Panc1 (cell line): ENCODE measurements at regions not wholly inside any gene's neighbourhood (a gene's known extent, or its start where the extent isn't known, plus 50 kb on each side); places are given as distances from the start of the nearest gene placed in this dataset.

Experiments
- ATAC-seq: fragments of 200-7000 bp; cut with Tn5 transposase; 2 replicates; pipeline ENCODE4 v1.9.1; 2020; ENCODE audit warnings: mild to moderate bottlenecking, moderate library complexity
- BruUV-seq: library from RNA; stranded (reverse); fragments of 400-500 nt; replicated peaks from 2 replicates; lab custom pipeline; 2021; lab: Mats Ljungman, UMichigan
- CTCF ChIA-PET: fragments of 300-600 bp; sonication (Branson Sonifier 250); formaldehyde crosslinking; loops from one replicate; lab custom pipeline; 2022; ENCODE audit warnings: antibody characterized with exemption; lab: Charles Lee
- POLR2A ChIA-PET: fragments of 300-600 bp; sonication (Branson Sonifier 250); formaldehyde crosslinking; loops from one replicate; lab custom pipeline; 2022; ENCODE audit warnings: antibody characterized with exemption; lab: Charles Lee
- DNase-seq: peaks from one replicate; pipeline ENCODE4 v3.0.0-alpha.2; 2010; ENCODE audit warnings: low read depth, low spot score
- H3K27ac ChIP-seq: 2 replicates; pipeline ENCODE4 v1.5.1; 2011; ENCODE audit warnings: mild to moderate bottlenecking, low read length, inconsistent platforms
- H3K27me3 ChIP-seq: fragments of 200-500 bp; sonication (Bioruptor generic); 2 replicates; pipeline ENCODE4 v1.6.0; 2014; ENCODE audit warnings: low read length, inconsistent platforms; ENCODE audit not compliant: control insufficient read depth, insufficient read depth
- H3K36me3 ChIP-seq: fragments of 200-500 bp; sonication (Bioruptor generic); 2 replicates; pipeline ENCODE4 v1.5.1; 2014; ENCODE audit warnings: inconsistent platforms, mild to moderate bottlenecking, low read length, moderate library complexity; ENCODE audit not compliant: control insufficient read depth, insufficient read depth
- H3K4me1 ChIP-seq: 2 replicates; pipeline ENCODE4 v1.5.1; 2011; ENCODE audit warnings: inconsistent platforms, mild to moderate bottlenecking, low read length, moderate library complexity; ENCODE audit not compliant: control insufficient read depth, insufficient read depth
- H3K4me3 ChIP-seq, 2 experiments: 2 replicates each; pipeline ENCODE4 v1.5.1; 2011 to 2012; ENCODE audit warnings: low read depth in 2 of 2, low read length in 2 of 2, mild to moderate bottlenecking in 2 of 2, inconsistent platforms in 1 of 2, moderate library complexity in 1 of 2
- H3K9me3 ChIP-seq: fragments of 200-500 bp; sonication (Bioruptor generic); 2 replicates; pipeline ENCODE4 v1.5.1; 2014; ENCODE audit warnings: low read depth, mild to moderate bottlenecking, inconsistent platforms, low read length, moderate library complexity; ENCODE audit not compliant: control insufficient read depth, insufficient read depth
- POLR2AphosphoS5 ChIP-seq: IDR thresholded peaks from 2 replicates; pipeline ENCODE4 v1.6.1; 2012; ENCODE audit warnings: mild to moderate bottlenecking, low read depth, low read length, moderate library complexity
- SIN3A ChIP-seq: IDR thresholded peaks from 2 replicates; pipeline ENCODE4 v1.6.1; 2012; ENCODE audit warnings: low read depth, mild to moderate bottlenecking, low read length, moderate library complexity, borderline replicate concordance; ENCODE audit not compliant: insufficient read depth
- TCF7L2 ChIP-seq: IDR thresholded peaks from 2 replicates; pipeline ENCODE4 v1.6.1; 2011; ENCODE audit warnings: mild to moderate bottlenecking, low read depth, low read length, inconsistent platforms
- in situ Hi-C: cut with HindIII; loops from 2 replicates; pipeline ENCODE4 v1.10.0; 2016; ENCODE audit warnings: low sequenced_read_pairs, low pct_unique_long_range_greater_than_20kb
- intact Hi-C: fragments of 100-400 bp; cut with micrococcal nuclease; formaldehyde crosslinking; loops from one replicate; pipeline ENCODE4 v1.10.0; 2022; ENCODE audit not compliant: unreplicated experiment
- TF ChIP-seq, protein P1 (sequence below), 2 experiments: IDR thresholded peaks; 2 replicates each; pipeline ENCODE4 v1.6.1; 2011 to 2012; ENCODE audit warnings: low read depth in 2 of 2, control low read depth in 1 of 2, low read length in 1 of 2, mild to moderate bottlenecking in 1 of 2, moderate library complexity in 1 of 2; ENCODE audit not compliant: insufficient read depth in 1 of 2
- TF ChIP-seq, protein P2 (sequence below): fragments of 450-650 bp; IDR thresholded peaks from 2 replicates; pipeline ENCODE4 v1.5.1; 2017; ENCODE audit warnings: mild to moderate bottlenecking

DNA sequence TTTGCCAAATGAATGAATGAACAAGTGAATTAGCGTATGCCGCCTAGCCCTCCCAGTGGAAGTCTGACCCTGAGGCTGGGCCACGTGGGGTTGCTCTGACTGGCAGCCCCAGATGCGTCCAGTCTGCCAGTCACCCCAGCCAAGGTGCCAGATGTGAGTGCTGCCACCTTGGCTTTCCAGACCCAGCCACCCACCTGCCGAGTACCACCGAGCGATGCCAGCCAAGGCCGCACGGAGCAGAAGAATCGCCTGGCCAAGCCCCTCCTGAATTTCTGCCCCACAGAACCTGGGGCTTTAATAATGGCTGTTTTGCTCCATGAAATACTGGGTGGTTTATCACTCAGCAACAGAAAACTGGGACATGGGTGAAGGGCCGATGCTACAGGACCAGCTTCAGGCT is 59.3 kb downstream of the ADRA2C start:
- Histone ChIP-seq H3K36me3 (no peaks in the 10 kb centered on the region), H3K4me3 (no peak overlapping the region), H3K9me3 (no peaks in the 10 kb centered on the region), H3K27ac (no peak overlapping the region), H3K27me3 (no peaks in the 10 kb centered on the region), H3K4me1 (peaks cover 5% of the 10 kb centered on the region)
- POLR2A ChIA-PET = no interaction called here
- intact Hi-C loops (no loop called here), in situ Hi-C loops (no loop called here)
- DNase-seq (no peak), ATAC-seq (no peak)
- BruUV-seq = no TSS peak
- CTCF ChIA-PET = no interaction called here
- no peak for TF ChIP-seq SIN3A
- no peak for TF ChIP-seq POLR2AphosphoS5
- TF ChIP-seq, protein P1, sequence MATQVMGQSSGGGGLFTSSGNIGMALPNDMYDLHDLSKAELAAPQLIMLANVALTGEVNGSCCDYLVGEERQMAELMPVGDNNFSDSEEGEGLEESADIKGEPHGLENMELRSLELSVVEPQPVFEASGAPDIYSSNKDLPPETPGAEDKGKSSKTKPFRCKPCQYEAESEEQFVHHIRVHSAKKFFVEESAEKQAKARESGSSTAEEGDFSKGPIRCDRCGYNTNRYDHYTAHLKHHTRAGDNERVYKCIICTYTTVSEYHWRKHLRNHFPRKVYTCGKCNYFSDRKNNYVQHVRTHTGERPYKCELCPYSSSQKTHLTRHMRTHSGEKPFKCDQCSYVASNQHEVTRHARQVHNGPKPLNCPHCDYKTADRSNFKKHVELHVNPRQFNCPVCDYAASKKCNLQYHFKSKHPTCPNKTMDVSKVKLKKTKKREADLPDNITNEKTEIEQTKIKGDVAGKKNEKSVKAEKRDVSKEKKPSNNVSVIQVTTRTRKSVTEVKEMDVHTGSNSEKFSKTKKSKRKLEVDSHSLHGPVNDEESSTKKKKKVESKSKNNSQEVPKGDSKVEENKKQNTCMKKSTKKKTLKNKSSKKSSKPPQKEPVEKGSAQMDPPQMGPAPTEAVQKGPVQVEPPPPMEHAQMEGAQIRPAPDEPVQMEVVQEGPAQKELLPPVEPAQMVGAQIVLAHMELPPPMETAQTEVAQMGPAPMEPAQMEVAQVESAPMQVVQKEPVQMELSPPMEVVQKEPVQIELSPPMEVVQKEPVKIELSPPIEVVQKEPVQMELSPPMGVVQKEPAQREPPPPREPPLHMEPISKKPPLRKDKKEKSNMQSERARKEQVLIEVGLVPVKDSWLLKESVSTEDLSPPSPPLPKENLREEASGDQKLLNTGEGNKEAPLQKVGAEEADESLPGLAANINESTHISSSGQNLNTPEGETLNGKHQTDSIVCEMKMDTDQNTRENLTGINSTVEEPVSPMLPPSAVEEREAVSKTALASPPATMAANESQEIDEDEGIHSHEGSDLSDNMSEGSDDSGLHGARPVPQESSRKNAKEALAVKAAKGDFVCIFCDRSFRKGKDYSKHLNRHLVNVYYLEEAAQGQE (IDR thresholded peaks at IDR 0.05; ENCODE audit: insufficient read depth in 1 of 2, low read depth in 2 of 2, low read length in 1 of 2) = no peak
- TF ChIP-seq, protein P2, sequence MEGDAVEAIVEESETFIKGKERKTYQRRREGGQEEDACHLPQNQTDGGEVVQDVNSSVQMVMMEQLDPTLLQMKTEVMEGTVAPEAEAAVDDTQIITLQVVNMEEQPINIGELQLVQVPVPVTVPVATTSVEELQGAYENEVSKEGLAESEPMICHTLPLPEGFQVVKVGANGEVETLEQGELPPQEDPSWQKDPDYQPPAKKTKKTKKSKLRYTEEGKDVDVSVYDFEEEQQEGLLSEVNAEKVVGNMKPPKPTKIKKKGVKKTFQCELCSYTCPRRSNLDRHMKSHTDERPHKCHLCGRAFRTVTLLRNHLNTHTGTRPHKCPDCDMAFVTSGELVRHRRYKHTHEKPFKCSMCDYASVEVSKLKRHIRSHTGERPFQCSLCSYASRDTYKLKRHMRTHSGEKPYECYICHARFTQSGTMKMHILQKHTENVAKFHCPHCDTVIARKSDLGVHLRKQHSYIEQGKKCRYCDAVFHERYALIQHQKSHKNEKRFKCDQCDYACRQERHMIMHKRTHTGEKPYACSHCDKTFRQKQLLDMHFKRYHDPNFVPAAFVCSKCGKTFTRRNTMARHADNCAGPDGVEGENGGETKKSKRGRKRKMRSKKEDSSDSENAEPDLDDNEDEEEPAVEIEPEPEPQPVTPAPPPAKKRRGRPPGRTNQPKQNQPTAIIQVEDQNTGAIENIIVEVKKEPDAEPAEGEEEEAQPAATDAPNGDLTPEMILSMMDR = no peak
- TF ChIP-seq TCF7L2 = no peak

DNA sequence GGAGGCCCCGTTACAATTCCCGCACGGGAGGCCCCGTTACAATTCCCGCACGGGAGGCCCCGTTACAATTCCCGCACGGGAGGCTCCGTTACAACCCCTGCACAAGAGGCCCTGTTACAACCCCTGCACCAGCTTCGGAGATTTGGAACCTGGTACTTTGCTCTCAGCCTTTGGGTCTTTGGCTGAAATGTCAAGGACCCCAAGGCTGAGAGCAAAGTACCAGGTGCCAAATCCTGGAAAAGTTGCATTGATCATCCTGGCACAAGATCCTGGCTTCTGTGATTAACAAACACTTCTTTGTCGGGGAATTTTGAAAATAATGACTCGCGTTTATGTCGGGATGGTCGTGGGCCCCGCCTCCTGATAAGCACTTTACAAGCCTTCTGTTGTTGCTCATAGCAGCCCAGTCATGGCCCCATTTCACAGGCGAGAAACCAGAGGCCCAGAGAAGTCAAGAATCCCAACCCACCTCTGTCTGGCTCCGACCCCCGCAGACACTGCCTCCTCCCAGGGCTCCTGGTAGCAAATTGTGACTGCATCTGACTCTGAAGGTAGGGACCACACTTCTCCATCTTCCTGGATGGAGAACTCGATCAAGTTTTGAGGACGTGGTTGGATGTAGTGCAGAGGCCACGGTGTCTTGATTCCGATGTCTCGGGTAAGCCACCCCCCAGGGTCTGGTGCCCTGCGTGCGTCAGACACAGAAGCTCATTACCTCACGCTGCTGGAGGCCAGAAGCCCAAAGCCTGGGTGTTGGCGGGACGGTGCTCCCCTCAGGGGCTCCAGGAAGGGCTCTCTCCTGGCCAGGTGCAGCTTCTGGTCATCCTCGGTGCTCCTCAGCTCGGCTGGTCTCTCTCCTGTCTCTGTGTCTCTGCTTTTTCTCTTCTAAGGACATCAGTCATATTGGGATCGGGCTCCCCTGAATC is 60.3 kb downstream of the ADRA2C start:
- Histone ChIP-seq H3K27ac (no peak overlapping the region), H3K9me3 (no peaks in the 10 kb centered on the region), H3K4me3 (no peak overlapping the region), H3K36me3 (no peaks in the 10 kb centered on the region), H3K4me1 (peaks cover 5% of the 10 kb centered on the region), H3K27me3 (no peaks in the 10 kb centered on the region)
- POLR2A ChIA-PET = no interaction called here
- BruUV-seq = no TSS peak
- in situ Hi-C loops (no loop called here), intact Hi-C loops (no loop called here)
- CTCF ChIA-PET = no interaction called here
- TF ChIP-seq, protein P1 (IDR thresholded peaks at IDR 0.05; ENCODE audit: insufficient read depth in 1 of 2, low read depth in 2 of 2, low read length in 1 of 2) = no peak
- TF ChIP-seq, protein P2 = no peak
- TF ChIP-seq SIN3A = no peak
- no peak for TF ChIP-seq POLR2AphosphoS5
- TF ChIP-seq TCF7L2 = no peak
- no peak for DNase-seq
- ATAC-seq = no peak
